GM19463 (cell line): ENCODE measurements at regions not wholly inside any gene's neighbourhood (a gene's known extent, or its start where the extent isn't known, plus 50 kb on each side); places are given as distances from the start of the nearest gene placed in this dataset.

Experiments
- ATAC-seq: cut with Tn5 transposase; IDR thresholded peaks from one replicate; pipeline ENCODE4 v1.9.1; 2021; ENCODE audit warnings: mild to moderate bottlenecking, moderate library complexity; ENCODE audit not compliant: unreplicated experiment

GRCh38 chr17:77654850-77655249 lies 303.7 kb upstream of the TNRC6C start:
- no peak for ATAC-seq

- no peak for ATAC-seq
Observed at GRCh38 chr17:77656054-77656453, 302.4 kb upstream of the TNRC6C start.

- no peak for ATAC-seq
Observed at GRCh38 chr17:77657839-77658238, 300.7 kb upstream of the TNRC6C start.

- ATAC-seq = no peak
Observed at GRCh38 chr17:77660524-77660923, 298.0 kb upstream of the TNRC6C start.

- no peak for ATAC-seq
Observed at GRCh38 chr17:77662833-77663232, 295.7 kb upstream of the TNRC6C start.

GRCh38 chr17:77664097-77664729 lies 294.3 kb upstream of the TNRC6C start:
- ATAC-seq = no peak

- ATAC-seq = no peak
Observed at GRCh38 chr17:77665833-77666232, 292.7 kb upstream of the TNRC6C start.

GRCh38 chr17:77666462-77666861 lies 292.0 kb upstream of the TNRC6C start:
- no peak for ATAC-seq

- no peak for ATAC-seq
Observed at GRCh38 chr17:77666881-77667395, 291.6 kb upstream of the TNRC6C start.

- no peak for ATAC-seq
Observed at GRCh38 chr17:77667478-77667877, 291.0 kb upstream of the TNRC6C start.

- no peak for ATAC-seq
Observed at GRCh38 chr17:77668518-77668917, 290.0 kb upstream of the TNRC6C start.

GRCh38 chr17:77670173-77670572 lies 288.3 kb upstream of the TNRC6C start:
- no peak for ATAC-seq

- no peak for ATAC-seq
Observed at GRCh38 chr17:77674358-77674757, 284.1 kb upstream of the TNRC6C start.

- no peak for ATAC-seq
Observed at GRCh38 chr17:77675411-77675810, 283.1 kb upstream of the TNRC6C start.

GRCh38 chr17:77675816-77676215 lies 282.7 kb upstream of the TNRC6C start:
- ATAC-seq = no peak

- no peak for ATAC-seq
Observed at GRCh38 chr17:77676237-77676661, 282.3 kb upstream of the TNRC6C start.

- ATAC-seq = no peak
Observed at GRCh38 chr17:77677211-77677610, 281.3 kb upstream of the TNRC6C start.

- ATAC-seq = no peak
Observed at GRCh38 chr17:77677630-77678029, 280.9 kb upstream of the TNRC6C start.

GRCh38 chr17:77679589-77679988 lies 278.9 kb upstream of the TNRC6C start:
- no peak for ATAC-seq

GRCh38 chr17:77681861-77682260 lies 276.6 kb upstream of the TNRC6C start:
- no peak for ATAC-seq

GRCh38 chr17:77684803-77685798 lies 273.4 kb upstream of the TNRC6C start:
- no peak for ATAC-seq
